OCI-LY1 (cell line): ENCODE measurements at regions not wholly inside any gene's neighbourhood (a gene's known extent, or its start where the extent isn't known, plus 50 kb on each side); places are given as distances from the start of the nearest gene placed in this dataset.

ENCODE experiments used
- EZH2 ChIP-seq: fragments of 200-600 bp; sonication (generic), shearing (Covaris generic); IDR thresholded peaks from 2 replicates; pipeline ENCODE4 v1.8.0; 2017; ENCODE audit warnings: borderline replicate concordance, mixed run types, mild to moderate bottlenecking, antibody characterized with exemption, low read length, moderate library complexity, mixed read lengths
- TF ChIP-seq, protein P1 (sequence below): fragments of 200-600 bp; sonication (generic), shearing (Covaris generic); IDR thresholded peaks from 2 replicates; pipeline ENCODE4 v1.5.1; 2017; ENCODE audit warnings: mild to moderate bottlenecking, antibody characterized with exemption, low read length, moderate library complexity, mixed read lengths

DNA sequence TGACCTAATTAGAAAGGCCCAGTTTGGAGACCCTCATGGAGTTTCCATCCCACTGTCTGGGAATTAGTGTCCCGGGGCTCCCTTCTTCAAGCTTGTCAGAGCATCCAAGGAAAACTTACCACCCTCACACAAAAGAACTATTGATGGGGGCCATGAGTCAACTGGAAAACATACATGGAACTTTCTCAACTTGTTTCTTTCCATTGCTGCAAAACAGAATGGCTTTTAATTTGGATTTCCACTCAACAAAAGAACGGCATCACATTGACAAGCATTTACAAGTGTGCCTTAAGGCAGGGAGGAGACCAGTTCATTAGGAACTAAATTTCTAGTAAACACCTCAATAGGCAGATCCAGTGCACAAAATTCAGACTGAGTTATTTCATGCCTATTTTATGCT, 289.1 kb upstream of the PREP start:
- TF ChIP-seq, protein P1, sequence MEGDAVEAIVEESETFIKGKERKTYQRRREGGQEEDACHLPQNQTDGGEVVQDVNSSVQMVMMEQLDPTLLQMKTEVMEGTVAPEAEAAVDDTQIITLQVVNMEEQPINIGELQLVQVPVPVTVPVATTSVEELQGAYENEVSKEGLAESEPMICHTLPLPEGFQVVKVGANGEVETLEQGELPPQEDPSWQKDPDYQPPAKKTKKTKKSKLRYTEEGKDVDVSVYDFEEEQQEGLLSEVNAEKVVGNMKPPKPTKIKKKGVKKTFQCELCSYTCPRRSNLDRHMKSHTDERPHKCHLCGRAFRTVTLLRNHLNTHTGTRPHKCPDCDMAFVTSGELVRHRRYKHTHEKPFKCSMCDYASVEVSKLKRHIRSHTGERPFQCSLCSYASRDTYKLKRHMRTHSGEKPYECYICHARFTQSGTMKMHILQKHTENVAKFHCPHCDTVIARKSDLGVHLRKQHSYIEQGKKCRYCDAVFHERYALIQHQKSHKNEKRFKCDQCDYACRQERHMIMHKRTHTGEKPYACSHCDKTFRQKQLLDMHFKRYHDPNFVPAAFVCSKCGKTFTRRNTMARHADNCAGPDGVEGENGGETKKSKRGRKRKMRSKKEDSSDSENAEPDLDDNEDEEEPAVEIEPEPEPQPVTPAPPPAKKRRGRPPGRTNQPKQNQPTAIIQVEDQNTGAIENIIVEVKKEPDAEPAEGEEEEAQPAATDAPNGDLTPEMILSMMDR: no peak
- no peak for TF ChIP-seq EZH2
